SK-N-SH (cell line): ENCODE measurements at regions not wholly inside any gene's neighbourhood (a gene's known extent, or its start where the extent isn't known, plus 50 kb on each side); places are given as distances from the start of the nearest gene placed in this dataset.

Experiments
- CHD2 ChIP-seq: fragments of 150-350 bp; IDR thresholded peaks from 2 replicates; pipeline ENCODE4 v1.6.1; 2018; ENCODE audit warnings: low read length; ENCODE audit not compliant: partially characterized antibody
- EP300 ChIP-seq, 2 experiments: IDR thresholded peaks; 2 replicates each; pipeline versions ENCODE4 v1.4.0 to v1.6.1; 2012; ENCODE audit warnings: borderline replicate concordance in 1 of 2, low read depth in 1 of 2, low read length in 1 of 2
- EZH2phosphoT487 ChIP-seq: fragments of 200-600 bp; sonication (generic); IDR thresholded peaks from 2 replicates; pipeline ENCODE4 v1.6.1; 2017; ENCODE audit warnings: low read depth, mixed run types, mild to moderate bottlenecking, antibody characterized with exemption, moderate library complexity, borderline replicate concordance
- JUND ChIP-seq: IDR thresholded peaks from 2 replicates; pipeline ENCODE4 v1.4.0; 2012
- POLR2AphosphoS5 ChIP-seq: IDR thresholded peaks from 2 replicates; pipeline ENCODE4 v1.6.1; 2012; ENCODE audit warnings: low read depth, low read length
- RAD21 ChIP-seq: IDR thresholded peaks from 2 replicates; pipeline ENCODE4 v1.6.1; 2012; ENCODE audit warnings: mild to moderate bottlenecking, low read length
- SIN3A ChIP-seq: IDR thresholded peaks from 2 replicates; pipeline ENCODE4 v1.6.1; 2012; ENCODE audit warnings: low read depth, mild to moderate bottlenecking, low read length, moderate library complexity, borderline replicate concordance
- SMC3 ChIP-seq: IDR thresholded peaks from 2 replicates; pipeline ENCODE4 v1.6.1; 2012; ENCODE audit warnings: low read depth, low read length, improper control_type of control experiment
- TEAD4 ChIP-seq: IDR thresholded peaks from 2 replicates; pipeline ENCODE4 v1.4.0; 2012; ENCODE audit warnings: mild to moderate bottlenecking, borderline replicate concordance; ENCODE audit not compliant: insufficient read depth
- TF ChIP-seq, protein P1 (sequence below): fragments of 200-600 bp; sonication (generic); IDR thresholded peaks from 2 replicates; pipeline ENCODE4 v1.6.1; 2017; ENCODE audit warnings: antibody characterized with exemption, mild to moderate bottlenecking, moderate library complexity
- TF ChIP-seq, protein P2 (sequence below): fragments of 150-350 bp; IDR thresholded peaks from 2 replicates; pipeline ENCODE4 v1.6.1; 2017; ENCODE audit warnings: antibody characterized with exemption, low read length, low read depth, borderline replicate concordance
- TF ChIP-seq, protein P3 (sequence below): IDR thresholded peaks from 2 replicates; pipeline ENCODE4 v1.4.0; 2012; ENCODE audit warnings: low read depth
- TF ChIP-seq, protein P4 (sequence below): fragments of 150-350 bp; IDR thresholded peaks from 2 replicates; pipeline ENCODE4 v1.6.1; 2016; ENCODE audit warnings: mild to moderate bottlenecking, low read depth, low read length
- TF ChIP-seq, protein P5 (sequence below): IDR thresholded peaks from 2 replicates; pipeline ENCODE4; 2012

DNA sequence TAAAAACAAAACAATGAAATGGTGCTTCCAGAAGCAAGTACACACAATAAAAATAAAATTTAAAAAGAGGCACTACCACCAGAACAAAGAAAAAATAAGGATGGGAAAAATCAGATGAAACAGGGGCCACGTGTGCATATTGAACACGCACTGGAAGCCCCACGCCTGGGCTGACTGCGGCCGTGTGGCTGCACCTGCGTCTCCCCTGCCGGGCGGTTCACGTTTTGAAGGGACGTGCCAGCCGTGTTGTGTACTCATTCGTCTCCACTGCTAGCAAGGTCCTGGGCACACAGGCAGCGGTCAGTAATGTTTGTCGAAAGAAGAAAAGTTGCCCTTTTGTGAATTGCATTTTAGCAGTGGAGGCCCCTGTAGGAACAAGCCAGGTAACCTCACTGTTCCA is 255.9 kb upstream of the RNF32 start:
- TF ChIP-seq, protein P1, sequence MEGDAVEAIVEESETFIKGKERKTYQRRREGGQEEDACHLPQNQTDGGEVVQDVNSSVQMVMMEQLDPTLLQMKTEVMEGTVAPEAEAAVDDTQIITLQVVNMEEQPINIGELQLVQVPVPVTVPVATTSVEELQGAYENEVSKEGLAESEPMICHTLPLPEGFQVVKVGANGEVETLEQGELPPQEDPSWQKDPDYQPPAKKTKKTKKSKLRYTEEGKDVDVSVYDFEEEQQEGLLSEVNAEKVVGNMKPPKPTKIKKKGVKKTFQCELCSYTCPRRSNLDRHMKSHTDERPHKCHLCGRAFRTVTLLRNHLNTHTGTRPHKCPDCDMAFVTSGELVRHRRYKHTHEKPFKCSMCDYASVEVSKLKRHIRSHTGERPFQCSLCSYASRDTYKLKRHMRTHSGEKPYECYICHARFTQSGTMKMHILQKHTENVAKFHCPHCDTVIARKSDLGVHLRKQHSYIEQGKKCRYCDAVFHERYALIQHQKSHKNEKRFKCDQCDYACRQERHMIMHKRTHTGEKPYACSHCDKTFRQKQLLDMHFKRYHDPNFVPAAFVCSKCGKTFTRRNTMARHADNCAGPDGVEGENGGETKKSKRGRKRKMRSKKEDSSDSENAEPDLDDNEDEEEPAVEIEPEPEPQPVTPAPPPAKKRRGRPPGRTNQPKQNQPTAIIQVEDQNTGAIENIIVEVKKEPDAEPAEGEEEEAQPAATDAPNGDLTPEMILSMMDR, result no peak
- TF ChIP-seq POLR2AphosphoS5 (no peak), CHD2 (no peak), RAD21 (no peak), EZH2phosphoT487 (no peak), SIN3A (no peak), JUND (no peak), EP300 (IDR thresholded peaks at IDR 0.05; ENCODE audit: borderline replicate concordance in 1 of 2, low read depth in 1 of 2, low read length in 1 of 2) (no peak), TEAD4 (no peak), SMC3 (no peak)
- TF ChIP-seq, protein P2, sequence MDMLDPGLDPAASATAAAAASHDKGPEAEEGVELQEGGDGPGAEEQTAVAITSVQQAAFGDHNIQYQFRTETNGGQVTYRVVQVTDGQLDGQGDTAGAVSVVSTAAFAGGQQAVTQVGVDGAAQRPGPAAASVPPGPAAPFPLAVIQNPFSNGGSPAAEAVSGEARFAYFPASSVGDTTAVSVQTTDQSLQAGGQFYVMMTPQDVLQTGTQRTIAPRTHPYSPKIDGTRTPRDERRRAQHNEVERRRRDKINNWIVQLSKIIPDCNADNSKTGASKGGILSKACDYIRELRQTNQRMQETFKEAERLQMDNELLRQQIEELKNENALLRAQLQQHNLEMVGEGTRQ, result no peak
- TF ChIP-seq, protein P3, sequence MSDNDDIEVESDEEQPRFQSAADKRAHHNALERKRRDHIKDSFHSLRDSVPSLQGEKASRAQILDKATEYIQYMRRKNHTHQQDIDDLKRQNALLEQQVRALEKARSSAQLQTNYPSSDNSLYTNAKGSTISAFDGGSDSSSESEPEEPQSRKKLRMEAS, result no peak
- TF ChIP-seq, protein P4, sequence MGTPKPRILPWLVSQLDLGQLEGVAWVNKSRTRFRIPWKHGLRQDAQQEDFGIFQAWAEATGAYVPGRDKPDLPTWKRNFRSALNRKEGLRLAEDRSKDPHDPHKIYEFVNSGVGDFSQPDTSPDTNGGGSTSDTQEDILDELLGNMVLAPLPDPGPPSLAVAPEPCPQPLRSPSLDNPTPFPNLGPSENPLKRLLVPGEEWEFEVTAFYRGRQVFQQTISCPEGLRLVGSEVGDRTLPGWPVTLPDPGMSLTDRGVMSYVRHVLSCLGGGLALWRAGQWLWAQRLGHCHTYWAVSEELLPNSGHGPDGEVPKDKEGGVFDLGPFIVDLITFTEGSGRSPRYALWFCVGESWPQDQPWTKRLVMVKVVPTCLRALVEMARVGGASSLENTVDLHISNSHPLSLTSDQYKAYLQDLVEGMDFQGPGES, result no peak
- TF ChIP-seq, protein P5, sequence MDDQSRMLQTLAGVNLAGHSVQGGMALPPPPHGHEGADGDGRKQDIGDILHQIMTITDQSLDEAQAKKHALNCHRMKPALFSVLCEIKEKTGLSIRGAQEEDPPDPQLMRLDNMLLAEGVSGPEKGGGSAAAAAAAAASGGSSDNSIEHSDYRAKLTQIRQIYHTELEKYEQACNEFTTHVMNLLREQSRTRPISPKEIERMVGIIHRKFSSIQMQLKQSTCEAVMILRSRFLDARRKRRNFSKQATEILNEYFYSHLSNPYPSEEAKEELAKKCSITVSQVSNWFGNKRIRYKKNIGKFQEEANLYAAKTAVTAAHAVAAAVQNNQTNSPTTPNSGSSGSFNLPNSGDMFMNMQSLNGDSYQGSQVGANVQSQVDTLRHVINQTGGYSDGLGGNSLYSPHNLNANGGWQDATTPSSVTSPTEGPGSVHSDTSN, result no peak
